ENCODE measurements at regions not wholly inside any gene's neighbourhood (a gene's known extent, or its start where the extent isn't known, plus 50 kb on each side); places are given as distances from the start of the nearest gene placed in this dataset.

- no peak overlapping the region for H3K4me3 ChIP-seq
- H3K9me3 ChIP-seq, result no peaks in the 10 kb centered on the region
- no peaks in the 10 kb centered on the region for H3K36me3 ChIP-seq
- no peaks in the 10 kb centered on the region for H3K27me3 ChIP-seq
- H3K27ac ChIP-seq, result no peak overlapping the region
- H3K4me1 ChIP-seq, result no peaks in the 10 kb centered on the region
- TF ChIP-seq CTCF (IDR thresholded peaks at IDR 0.05), result no peak
- TF ChIP-seq EP300 (IDR thresholded peaks at IDR 0.05), result no peak
- no peak for TF ChIP-seq POLR2AphosphoS5 (IDR thresholded peaks at IDR 0.05)
- no peak for TF ChIP-seq POLR2A (IDR thresholded peaks at IDR 0.05)
- no peak for DNase-seq (ENCODE audit: low spot score in 2 of 2)
These were observed 215.5 kb upstream of the CYRIA start for GRCh38 chr2:16881122-16881521.

- no peak for TF ChIP-seq POLR2A (IDR thresholded peaks at IDR 0.05)
- no peak for TF ChIP-seq EP300 (IDR thresholded peaks at IDR 0.05)
- TF ChIP-seq POLR2AphosphoS5 (IDR thresholded peaks at IDR 0.05), result no peak
- no peak for TF ChIP-seq CTCF (IDR thresholded peaks at IDR 0.05)
- Histone ChIP-seq H3K27me3 (no peaks in the 10 kb centered on the region), H3K4me1 (peaks cover 5% of the 10 kb centered on the region), H3K9me3 (no peaks in the 10 kb centered on the region), H3K36me3 (no peaks in the 10 kb centered on the region), H3K4me3 (no peak overlapping the region), H3K27ac (no peak overlapping the region)
- no peak for DNase-seq (ENCODE audit: low spot score in 2 of 2)
- WGBS, result 64% methylated on average over 2 of the region's 2 CpGs
These were observed 205.8 kb upstream of the CYRIA start for GRCh38 chr2:16871411-16871810.

GRCh38 chr2:16870491-16871076 is 204.9 kb upstream of the CYRIA start:
- DNase-seq (ENCODE audit: low spot score in 2 of 2), result no peak
- WGBS, result 46% methylated on average over 5 of the region's 5 CpGs
- H3K4me1 ChIP-seq, result peaks cover 5% of the 10 kb centered on the region
- TF ChIP-seq CTCF (IDR thresholded peaks at IDR 0.05), result no peak
- no peak for TF ChIP-seq POLR2AphosphoS5 (IDR thresholded peaks at IDR 0.05)
- TF ChIP-seq POLR2A (IDR thresholded peaks at IDR 0.05), result no peak
- no peak for TF ChIP-seq EP300 (IDR thresholded peaks at IDR 0.05)
- no peak overlapping the region for H3K4me3 ChIP-seq
- no peak overlapping the region for H3K27ac ChIP-seq
- no peaks in the 10 kb centered on the region for H3K36me3 ChIP-seq
- no peaks in the 10 kb centered on the region for H3K9me3 ChIP-seq
- no peaks in the 10 kb centered on the region for H3K27me3 ChIP-seq

- DNase-seq (ENCODE audit: low spot score in 2 of 2), result no peak
- peaks cover 5% of the 10 kb centered on the region for H3K4me1 ChIP-seq
- H3K36me3 ChIP-seq, result no peaks in the 10 kb centered on the region
- H3K27ac ChIP-seq, result no peak overlapping the region
- WGBS, result 59% methylated on average over 4 of the region's 4 CpGs
- H3K27me3 ChIP-seq, result no peaks in the 10 kb centered on the region
- H3K4me3 ChIP-seq, result no peak overlapping the region
- TF ChIP-seq EP300 (IDR thresholded peaks at IDR 0.05) (no peak), POLR2AphosphoS5 (IDR thresholded peaks at IDR 0.05) (no peak), POLR2A (IDR thresholded peaks at IDR 0.05) (no peak), CTCF (IDR thresholded peaks at IDR 0.05) (no peak)
- H3K9me3 ChIP-seq, result no peaks in the 10 kb centered on the region
These were observed 204.1 kb upstream of the CYRIA start for GRCh38 chr2:16869711-16870110.

- H3K9me3 ChIP-seq, result no peaks in the 10 kb centered on the region
- no peak overlapping the region for H3K27ac ChIP-seq
- H3K27me3 ChIP-seq, result no peaks in the 10 kb centered on the region
- H3K4me3 ChIP-seq, result no peak overlapping the region
- no peaks in the 10 kb centered on the region for H3K36me3 ChIP-seq
- WGBS, result 89% methylated on average over 6 of the region's 6 CpGs
- TF ChIP-seq CTCF (IDR thresholded peaks at IDR 0.05), result no peak
- no peak for TF ChIP-seq POLR2A (IDR thresholded peaks at IDR 0.05)
- no peak for TF ChIP-seq POLR2AphosphoS5 (IDR thresholded peaks at IDR 0.05)
- TF ChIP-seq EP300 (IDR thresholded peaks at IDR 0.05), result no peak
- peaks cover 4% of the 10 kb centered on the region for H3K4me1 ChIP-seq
- DNase-seq (ENCODE audit: low spot score in 2 of 2), result no peak
These were observed 196.8 kb upstream of the CYRIA start for GRCh38 chr2:16862471-16862870.

All from suprapubic skin (tissue), 4 donors.